Aorta (tissue), 5 donors: ENCODE measurements at regions not wholly inside any gene's neighbourhood (a gene's known extent, or its start where the extent isn't known, plus 50 kb on each side); places are given as distances from the start of the nearest gene placed in this dataset.

Experiments used
- ATAC-seq: fragments of 200-7000 bp; cut with Tn5 transposase; one replicate; pipeline ENCODE4 v1.9.1; 2022; ENCODE audit warnings: moderate library complexity; ENCODE audit not compliant: low FRiP score
- DNase-seq, 2 donors: peaks; one replicate each; pipeline ENCODE4 v3.0.0-alpha.2; 2020
- H3K27ac ChIP-seq, 2 donors: one replicate each; pipeline ENCODE4 v1.5.1; 2013; ENCODE audit warnings: low read length in 2 of 2, mild to moderate bottlenecking in 2 of 2, moderate library complexity in 2 of 2, control low read depth in 1 of 2, inconsistent platforms in 1 of 2, low read depth in 1 of 2
- H3K27me3 ChIP-seq, 2 donors: one replicate each; pipeline ENCODE4 v1.6.1; 2013; ENCODE audit warnings: control low read depth in 1 of 2, low read length in 1 of 2, mild to moderate bottlenecking in 1 of 2, moderate library complexity in 1 of 2; ENCODE audit not compliant: insufficient read depth in 2 of 2, control insufficient read depth in 1 of 2
- H3K36me3 ChIP-seq, 2 donors: one replicate each; pipeline ENCODE4 v1.6.1; 2013; ENCODE audit warnings: control low read depth in 1 of 2, low read length in 1 of 2, mild to moderate bottlenecking in 1 of 2; ENCODE audit not compliant: insufficient read depth in 2 of 2, control insufficient read depth in 1 of 2
- H3K4me1 ChIP-seq, 2 donors: one replicate each; pipeline ENCODE4 v1.6.1; 2013; ENCODE audit warnings: low read length in 2 of 2, control low read depth in 1 of 2, mild to moderate bottlenecking in 1 of 2, moderate library complexity in 1 of 2; ENCODE audit not compliant: insufficient read depth in 2 of 2, control insufficient read depth in 1 of 2
- H3K4me3 ChIP-seq, 2 donors: one replicate each; pipeline ENCODE4 v1.5.1; 2013; ENCODE audit warnings: low read length in 2 of 2, control low read depth in 1 of 2, mild to moderate bottlenecking in 1 of 2
- H3K9me3 ChIP-seq: one replicate; pipeline ENCODE4 v1.6.1; 2013; ENCODE audit warnings: mild to moderate bottlenecking, low read length; ENCODE audit not compliant: control insufficient read depth
- WGBS, 2 donors: extraction: QIAGEN DNeasy Blood & Tissue Kit; methylation state at CpG; one replicate each; pipeline ENCODE4 v1.1.7; 2013; 5-methylcytosine and 5-hydroxymethylcytosine counted together
- intact Hi-C, 2 donors: fragments of 100-400 bp; cut with DNase I; formaldehyde crosslinking; loops; one replicate each; pipeline versions ENCODE4 v1.14.2 to v1.15.0; 2022
- donor health status: healthy with polysubstance abuse.
- donor health status: Bipolar disorder and iron deficiency.
- donor health status: DM: no; HTN: no; CAD: no.
- donor health status: DM: no; HTN: no; CAD: no.
- donor health status: DM: yes; HTN: yes; CAD: no.

DNA sequence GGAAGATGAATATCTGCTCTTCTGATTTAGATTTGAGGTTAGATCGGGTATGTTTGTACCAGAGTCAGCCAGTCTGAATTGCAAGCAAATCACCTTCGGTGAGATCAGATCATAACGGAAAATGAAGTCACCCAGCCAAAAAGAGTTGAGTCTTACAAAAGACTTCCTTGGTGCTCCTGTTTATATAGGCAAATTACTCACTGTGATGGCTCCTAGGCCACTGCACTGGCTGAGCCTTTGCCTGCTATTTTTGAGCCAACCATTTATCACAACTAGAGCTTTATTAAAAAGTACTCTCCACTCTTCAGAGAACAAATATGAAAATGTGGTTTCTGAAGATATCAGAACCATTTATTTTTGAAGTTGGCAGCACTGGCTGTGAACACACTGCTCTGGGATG, 277.7 kb upstream of the PCSK5 start:
- Histone ChIP-seq H3K4me1 (peaks cover 0 to 2% of the 10 kb centered on the region in 2 donors), H3K4me3 (no peak overlapping the region), H3K9me3 (no peaks in the 10 kb centered on the region), H3K27me3 (no peaks in the 10 kb centered on the region), H3K27ac (peak overlapping the region in 1 of 2 donors; percentile 57), H3K36me3 (no peaks in the 10 kb centered on the region)
- peak in 1 of 2 donors; percentile 46 for DNase-seq
- ATAC-seq = peak; percentile 65
- intact Hi-C loops = loop anchor here in 1 of 2 donors (10.0 kb wide), 1 partner anchor 242 kb away; no protein-coding TSS in a partner anchor
- WGBS, 2 donors = 25 to 29% methylated on average over 3 of the region's 3 CpGs

DNA sequence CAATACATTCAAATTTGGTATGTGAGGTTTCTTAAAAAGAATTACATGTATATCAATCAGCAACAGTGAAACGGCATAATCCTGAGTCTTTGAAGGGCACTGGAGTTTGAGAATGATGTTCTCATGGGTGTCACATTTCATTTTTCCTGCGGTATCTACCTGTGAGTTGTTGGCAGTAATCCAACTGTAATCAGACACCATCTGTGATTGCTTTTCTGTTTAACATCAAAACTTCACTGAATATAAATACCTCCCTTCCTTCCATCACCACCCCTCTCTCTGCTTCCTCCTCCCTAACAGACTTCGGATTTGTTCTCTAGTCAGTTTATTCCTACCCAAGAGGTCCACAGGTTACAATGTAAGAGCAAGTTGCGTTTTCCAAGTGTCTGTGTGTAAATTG, 275.2 kb upstream of the PCSK5 start:
- no peak for ATAC-seq
- 59 to 70% methylated on average over 4 of the region's 4 CpGs for WGBS, 2 donors
- intact Hi-C loops = loop anchor here in 1 of 2 donors (10.0 kb wide), 1 partner anchor 240 kb away; no protein-coding TSS in a partner anchor
- Histone ChIP-seq H3K9me3 (no peaks in the 10 kb centered on the region), H3K27ac (no peak overlapping the region), H3K27me3 (no peaks in the 10 kb centered on the region), H3K36me3 (no peaks in the 10 kb centered on the region), H3K4me3 (no peak overlapping the region), H3K4me1 (peaks cover 0 to 2% of the 10 kb centered on the region in 2 donors)
- DNase-seq = no peak

DNA sequence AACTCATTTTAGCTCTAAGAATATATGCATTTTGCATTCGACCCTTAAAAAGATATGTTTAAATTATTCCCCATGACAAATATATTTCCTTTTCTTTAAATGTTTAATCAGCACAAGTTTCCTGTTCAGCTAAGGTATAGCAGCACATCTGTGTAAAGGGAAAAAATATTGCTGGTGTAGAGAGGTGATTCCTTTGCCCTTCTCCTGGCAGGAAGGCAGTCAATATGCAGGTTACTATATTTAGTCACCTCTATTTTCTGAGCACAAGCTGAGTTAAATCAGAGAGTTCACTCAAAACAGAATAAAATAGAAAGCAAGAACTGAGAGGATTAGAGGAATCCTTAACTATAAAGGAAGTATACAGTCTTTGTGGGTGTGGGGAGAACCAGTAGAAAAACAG, 274.4 kb upstream of the PCSK5 start:
- ATAC-seq (no peak), DNase-seq (no peak)
- H3K36me3 ChIP-seq = no peaks in the 10 kb centered on the region
- WGBS, 2 donors = 49 to 58% methylated on average over 1 of the region's 1 CpG
- H3K9me3 ChIP-seq = no peaks in the 10 kb centered on the region
- no peaks in the 10 kb centered on the region for H3K27me3 ChIP-seq
- H3K4me3 ChIP-seq = no peak overlapping the region
- intact Hi-C loops = loop anchor here in 1 of 2 donors (10.0 kb wide), 1 partner anchor 239 kb away; no protein-coding TSS in a partner anchor
- no peak overlapping the region for H3K27ac ChIP-seq
- H3K4me1 ChIP-seq = peaks cover 0 to 2% of the 10 kb centered on the region in 2 donors

DNA sequence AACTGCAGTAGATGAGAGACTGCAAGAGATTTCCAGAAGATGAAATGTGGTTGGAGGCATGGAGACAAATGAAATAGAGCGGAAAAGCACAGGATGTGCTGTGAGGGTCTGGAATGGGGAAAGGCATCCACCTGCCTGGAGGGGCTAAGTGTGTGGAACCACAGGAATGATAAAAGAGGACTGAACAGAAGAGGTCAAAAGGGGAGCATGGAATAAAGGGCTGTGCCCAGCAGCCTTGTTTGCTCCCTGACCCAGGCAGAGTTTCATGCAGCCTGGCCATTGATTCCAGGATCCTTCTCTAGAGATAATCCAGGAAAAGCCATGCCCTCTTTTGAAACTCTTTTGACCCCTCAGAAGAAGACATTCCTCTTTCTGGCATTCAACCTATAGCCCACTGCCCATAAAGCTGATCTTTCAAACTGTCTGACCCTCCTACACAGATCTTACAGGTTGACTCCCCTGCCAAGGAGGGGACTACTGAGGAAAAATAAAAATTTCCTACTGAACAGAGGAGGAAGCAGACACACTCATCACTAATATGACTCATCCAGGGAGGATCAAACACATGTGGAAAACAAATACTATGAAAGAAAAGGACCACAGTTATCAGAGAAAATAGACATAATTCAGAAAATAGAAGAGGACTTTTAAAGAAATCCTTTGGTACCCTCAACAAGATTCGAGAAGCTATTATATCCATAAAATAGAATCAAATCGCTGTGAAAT, 273.5 kb upstream of the PCSK5 start:
- ATAC-seq (no peak), DNase-seq (no peak)
- no peaks in the 10 kb centered on the region for H3K36me3 ChIP-seq
- peaks cover 0 to 2% of the 10 kb centered on the region in 2 donors for H3K4me1 ChIP-seq
- intact Hi-C loops = loop anchor here in 1 of 2 donors (10.0 kb wide), 1 partner anchor 238 kb away; no protein-coding TSS in a partner anchor
- H3K4me3 ChIP-seq = no peak overlapping the region
- H3K9me3 ChIP-seq = no peaks in the 10 kb centered on the region
- 96 to 97% methylated on average over 3 of the region's 3 CpGs for WGBS, 2 donors
- no peaks in the 10 kb centered on the region for H3K27me3 ChIP-seq
- no peak overlapping the region for H3K27ac ChIP-seq

DNA sequence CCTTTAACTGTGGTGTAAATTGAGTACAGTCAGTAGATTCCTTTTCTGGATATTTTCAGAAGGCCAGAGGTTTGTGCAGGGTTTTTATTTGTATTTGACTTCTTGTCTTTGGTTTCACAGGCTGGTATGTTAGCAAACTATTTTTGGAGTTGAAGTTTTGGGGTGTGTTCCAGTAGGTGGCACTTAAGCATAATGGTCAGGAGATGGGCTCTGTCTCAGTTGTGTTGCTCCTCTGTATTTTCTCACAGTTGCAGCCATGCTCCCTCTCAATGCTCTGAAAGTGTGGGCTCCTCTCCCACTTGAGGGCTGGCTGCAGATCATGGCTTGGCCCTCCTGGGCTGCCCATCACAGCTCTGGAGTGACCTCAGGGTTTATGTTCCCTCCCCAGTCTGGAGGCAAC, 267.0 kb upstream of the PCSK5 start:
- H3K9me3 ChIP-seq = no peaks in the 10 kb centered on the region
- no peaks in the 10 kb centered on the region for H3K4me1 ChIP-seq
- H3K27me3 ChIP-seq = no peaks in the 10 kb centered on the region
- H3K36me3 ChIP-seq = no peaks in the 10 kb centered on the region
- no peak overlapping the region for H3K27ac ChIP-seq
- ATAC-seq = no peak
- H3K4me3 ChIP-seq = no peak overlapping the region
- intact Hi-C loops = no loop called here
- no peak for DNase-seq

DNA sequence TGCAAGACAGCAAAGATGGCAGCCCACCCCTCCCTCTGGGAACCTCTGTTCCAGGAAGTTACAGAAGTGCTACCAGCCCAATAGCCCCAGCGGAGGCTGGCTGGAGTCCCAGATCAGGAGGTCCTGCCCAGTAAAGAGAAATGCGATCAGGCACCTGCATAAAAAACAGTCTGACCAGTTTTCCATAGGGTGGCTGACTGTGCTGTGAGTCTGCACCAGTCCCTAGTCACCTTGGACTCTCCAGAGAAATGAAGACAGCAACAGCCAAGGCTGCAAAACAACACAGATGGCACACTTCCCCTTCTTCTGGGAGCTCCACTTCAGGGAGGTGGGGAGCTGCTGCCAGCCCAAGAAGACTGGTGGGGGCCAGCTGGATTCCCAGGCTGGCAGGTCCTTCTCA, 265.5 kb upstream of the PCSK5 start:
- Histone ChIP-seq H3K36me3 (no peaks in the 10 kb centered on the region), H3K27ac (no peak overlapping the region), H3K27me3 (no peaks in the 10 kb centered on the region), H3K4me1 (no peaks in the 10 kb centered on the region), H3K9me3 (no peaks in the 10 kb centered on the region), H3K4me3 (no peak overlapping the region)
- ATAC-seq (no peak), DNase-seq (no peak)
- intact Hi-C loops = no loop called here
- WGBS, 2 donors = 55 to 56% methylated on average over 2 of the region's 2 CpGs

DNA sequence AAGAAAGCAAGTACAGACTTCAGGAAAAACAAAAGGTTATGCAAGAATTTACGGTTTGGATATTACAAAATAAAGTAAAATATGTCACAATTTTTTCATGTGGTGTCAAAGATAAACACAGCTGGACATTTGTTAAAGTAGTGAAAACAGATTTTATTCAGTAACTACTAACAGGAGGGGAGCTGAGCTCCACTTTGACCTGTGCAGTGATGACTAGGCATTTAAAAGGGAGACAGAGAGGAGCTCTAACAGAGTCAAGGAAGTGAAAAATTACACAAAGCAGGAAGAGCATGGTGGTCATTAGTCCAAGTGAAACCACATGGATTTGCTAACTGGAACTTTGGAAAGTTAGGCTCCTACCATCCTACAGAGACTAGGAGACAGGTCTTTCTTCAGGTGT, 263.6 kb upstream of the PCSK5 start:
- no peak for DNase-seq
- intact Hi-C loops = no loop called here
- H3K4me3 ChIP-seq = no peak overlapping the region
- no peaks in the 10 kb centered on the region for H3K4me1 ChIP-seq
- H3K9me3 ChIP-seq = no peaks in the 10 kb centered on the region
- H3K36me3 ChIP-seq = no peaks in the 10 kb centered on the region
- H3K27me3 ChIP-seq = no peaks in the 10 kb centered on the region
- 49 to 52% methylated on average over 1 of the region's 1 CpG for WGBS, 2 donors
- ATAC-seq = no peak
- H3K27ac ChIP-seq = no peak overlapping the region

DNA sequence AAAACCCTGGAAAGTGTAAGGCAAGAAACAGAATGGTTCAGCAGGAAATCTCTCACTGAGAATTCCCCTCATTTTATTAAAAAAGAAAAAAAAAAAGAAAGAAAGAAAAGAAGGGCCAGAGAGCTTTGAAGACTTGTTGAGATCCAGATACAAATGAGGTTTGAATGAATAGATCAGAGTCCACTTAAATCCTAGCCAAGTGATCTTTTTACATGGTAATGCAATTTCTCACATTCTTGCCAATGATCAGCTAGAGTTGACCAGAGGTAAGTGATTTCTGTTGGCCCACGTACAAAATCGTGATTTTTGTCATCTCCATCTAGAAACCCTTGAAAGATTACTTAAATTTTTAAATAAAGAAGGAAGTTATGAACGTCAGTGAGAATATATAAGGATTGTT, 261.5 kb upstream of the PCSK5 start:
- no peak overlapping the region for H3K27ac ChIP-seq
- DNase-seq (no peak), ATAC-seq (no peak)
- no peak overlapping the region for H3K4me3 ChIP-seq
- no peaks in the 10 kb centered on the region for H3K27me3 ChIP-seq
- H3K36me3 ChIP-seq = no peaks in the 10 kb centered on the region
- WGBS, 2 donors = 28 to 51% methylated on average over 3 of the region's 3 CpGs
- H3K4me1 ChIP-seq = no peaks in the 10 kb centered on the region
- intact Hi-C loops = no loop called here
- no peaks in the 10 kb centered on the region for H3K9me3 ChIP-seq

DNA sequence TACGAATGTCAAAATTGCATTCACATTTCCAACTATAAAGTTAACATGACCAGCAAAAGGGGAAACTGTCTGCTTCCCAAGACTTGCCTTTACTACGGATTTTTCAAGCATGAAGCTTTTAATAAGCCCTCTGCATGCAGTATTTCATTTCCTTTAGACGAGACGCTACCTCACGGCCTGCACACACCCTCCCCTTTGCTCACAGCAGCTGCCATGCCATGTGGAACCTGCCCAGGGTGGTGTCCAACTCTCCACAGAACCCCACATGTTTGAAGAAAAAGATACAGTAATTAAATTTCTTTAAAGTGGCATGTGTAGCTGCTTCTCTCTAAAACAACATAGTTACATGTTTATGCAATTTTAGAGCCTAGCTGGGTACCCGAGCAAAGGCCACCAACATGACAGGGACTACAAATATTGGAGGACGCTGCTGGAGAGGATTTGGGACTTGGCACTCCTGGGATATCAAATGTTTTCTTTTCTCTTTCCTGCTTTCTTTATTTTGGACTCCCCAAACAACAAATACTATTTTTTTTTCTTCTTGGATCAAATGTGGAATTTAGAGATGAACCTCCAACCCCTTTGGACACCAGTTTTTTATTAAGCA, 256.9 kb upstream of the PCSK5 start:
- Histone ChIP-seq H3K4me3 (no peak overlapping the region), H3K4me1 (peaks cover 0 to 11% of the 10 kb centered on the region in 2 donors), H3K36me3 (no peaks in the 10 kb centered on the region), H3K9me3 (no peaks in the 10 kb centered on the region), H3K27ac (no peak overlapping the region), H3K27me3 (no peaks in the 10 kb centered on the region)
- ATAC-seq (no peak), DNase-seq (no peak)
- 19 to 26% methylated on average over 7 of the region's 7 CpGs for WGBS, 2 donors
- intact Hi-C loops = no loop called here
